ENCODE measurements at regions not wholly inside any gene's neighbourhood (a gene's known extent, or its start where the extent isn't known, plus 50 kb on each side); places are given as distances from the start of the nearest gene placed in this dataset.

DNA sequence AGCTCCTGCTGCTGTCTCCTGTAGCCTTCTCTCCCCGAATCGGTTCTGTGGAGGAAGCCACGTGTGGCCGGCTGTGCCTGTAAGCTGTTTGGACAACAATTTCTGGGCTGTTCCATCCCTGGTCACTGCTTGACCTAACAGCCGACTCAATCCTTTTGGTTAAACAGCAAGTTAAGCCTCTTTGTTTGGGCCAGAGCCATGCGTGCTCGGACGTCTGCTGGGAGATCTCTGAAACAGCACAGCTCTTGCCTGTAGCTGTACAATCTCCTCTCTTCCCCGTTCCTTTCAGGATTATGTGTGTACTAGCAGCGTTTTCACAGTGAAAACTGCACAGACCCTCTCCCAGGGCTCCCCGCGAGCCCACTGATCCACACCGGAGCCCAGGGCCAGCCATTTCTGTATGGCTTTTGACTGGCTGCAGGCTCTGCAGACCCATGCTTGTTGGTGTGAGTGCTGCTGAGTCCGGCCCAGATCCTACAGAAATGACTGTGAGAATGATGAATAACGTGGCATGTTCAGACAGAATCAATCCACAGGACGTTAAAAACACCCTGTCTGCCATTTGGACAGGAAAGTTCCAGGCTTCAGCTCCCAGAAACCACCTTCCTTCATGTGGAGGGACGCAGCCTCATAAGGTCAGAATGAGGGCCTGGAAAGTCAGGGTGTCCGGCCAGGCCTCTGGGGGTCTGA, 428.6 kb upstream of the ADARB2 start:
- Histone ChIP-seq H3K4me3 (no peak overlapping the region), H3K9me3 (no peaks in the 10 kb centered on the region), H3K27ac (no peak overlapping the region), H3K36me3 (no peaks in the 10 kb centered on the region), H3K4me1 (no peaks in the 10 kb centered on the region), H3K27me3 (no peaks in the 10 kb centered on the region)
- no peak for ATAC-seq
- TF ChIP-seq EP300 (IDR thresholded peaks at IDR 0.05) (no peak), POLR2A (IDR thresholded peaks at IDR 0.05) (no peak), POLR2AphosphoS5 (IDR thresholded peaks at IDR 0.05) (no peak)
- TF ChIP-seq, protein P1, sequence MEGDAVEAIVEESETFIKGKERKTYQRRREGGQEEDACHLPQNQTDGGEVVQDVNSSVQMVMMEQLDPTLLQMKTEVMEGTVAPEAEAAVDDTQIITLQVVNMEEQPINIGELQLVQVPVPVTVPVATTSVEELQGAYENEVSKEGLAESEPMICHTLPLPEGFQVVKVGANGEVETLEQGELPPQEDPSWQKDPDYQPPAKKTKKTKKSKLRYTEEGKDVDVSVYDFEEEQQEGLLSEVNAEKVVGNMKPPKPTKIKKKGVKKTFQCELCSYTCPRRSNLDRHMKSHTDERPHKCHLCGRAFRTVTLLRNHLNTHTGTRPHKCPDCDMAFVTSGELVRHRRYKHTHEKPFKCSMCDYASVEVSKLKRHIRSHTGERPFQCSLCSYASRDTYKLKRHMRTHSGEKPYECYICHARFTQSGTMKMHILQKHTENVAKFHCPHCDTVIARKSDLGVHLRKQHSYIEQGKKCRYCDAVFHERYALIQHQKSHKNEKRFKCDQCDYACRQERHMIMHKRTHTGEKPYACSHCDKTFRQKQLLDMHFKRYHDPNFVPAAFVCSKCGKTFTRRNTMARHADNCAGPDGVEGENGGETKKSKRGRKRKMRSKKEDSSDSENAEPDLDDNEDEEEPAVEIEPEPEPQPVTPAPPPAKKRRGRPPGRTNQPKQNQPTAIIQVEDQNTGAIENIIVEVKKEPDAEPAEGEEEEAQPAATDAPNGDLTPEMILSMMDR (IDR thresholded peaks at IDR 0.05) = no peak
- WGBS, 2 donors (ENCODE audit: low coverage in 1 of 2) = 28 to 50% methylated on average over 4 to 16 of the region's 18 CpGs

- no peak overlapping the region for H3K4me3 ChIP-seq
- no peaks in the 10 kb centered on the region for H3K36me3 ChIP-seq
- no peaks in the 10 kb centered on the region for H3K9me3 ChIP-seq
- WGBS, 2 donors (ENCODE audit: low coverage in 1 of 2) = 71 to 75% methylated on average over 4 of the region's 4 CpGs
- H3K27me3 ChIP-seq = peaks cover 18% of the 10 kb centered on the region
- no peak overlapping the region for H3K27ac ChIP-seq
- no peaks in the 10 kb centered on the region for H3K4me1 ChIP-seq
- ATAC-seq = no peak
- no peak for TF ChIP-seq POLR2AphosphoS5 (IDR thresholded peaks at IDR 0.05)
- no peak for TF ChIP-seq EP300 (IDR thresholded peaks at IDR 0.05)
- TF ChIP-seq, protein P1 (IDR thresholded peaks at IDR 0.05) = no peak
- TF ChIP-seq POLR2A (IDR thresholded peaks at IDR 0.05) = no peak
Observed at GRCh38 chr10:2150288-2150687, 413.0 kb upstream of the ADARB2 start.

DNA sequence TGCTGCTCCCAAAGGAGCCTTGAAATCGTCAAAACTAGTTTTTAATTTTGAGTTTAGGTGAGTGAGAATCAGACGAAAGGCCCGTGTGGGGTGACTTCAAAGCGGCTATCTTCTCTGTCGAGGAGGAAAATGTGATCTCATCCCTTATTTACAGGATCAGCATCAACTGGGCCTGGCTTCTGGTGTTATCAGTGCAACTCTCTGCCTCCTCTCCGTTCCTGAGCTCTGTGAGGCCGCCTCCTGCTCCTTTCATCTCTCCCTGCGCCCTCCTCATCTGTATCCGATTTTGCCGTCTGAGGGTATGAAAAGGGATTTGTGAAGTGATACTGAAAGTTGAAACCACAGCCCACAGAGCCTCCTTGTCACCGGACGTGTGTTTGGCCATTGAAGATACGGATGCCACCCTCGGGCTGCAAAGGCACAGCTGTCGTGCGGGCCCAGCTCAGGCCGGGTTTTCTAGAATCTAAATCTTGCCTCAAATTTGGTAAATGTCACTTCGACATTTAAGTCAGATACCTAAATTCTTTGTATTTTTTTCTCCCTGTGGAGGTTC, 408.7 kb upstream of the ADARB2 start:
- Histone ChIP-seq H3K9me3 (no peaks in the 10 kb centered on the region), H3K27ac (no peak overlapping the region), H3K4me1 (no peaks in the 10 kb centered on the region), H3K36me3 (no peaks in the 10 kb centered on the region), H3K27me3 (peaks cover 18% of the 10 kb centered on the region), H3K4me3 (no peak overlapping the region)
- ATAC-seq = no peak
- TF ChIP-seq EP300 (IDR thresholded peaks at IDR 0.05) (no peak), POLR2A (IDR thresholded peaks at IDR 0.05) (no peak), POLR2AphosphoS5 (IDR thresholded peaks at IDR 0.05) (no peak)
- TF ChIP-seq, protein P1 (IDR thresholded peaks at IDR 0.05) = no peak
- WGBS, 2 donors (ENCODE audit: low coverage in 1 of 2) = 55 to 61% methylated on average over 10 to 16 of the region's 18 CpGs

DNA sequence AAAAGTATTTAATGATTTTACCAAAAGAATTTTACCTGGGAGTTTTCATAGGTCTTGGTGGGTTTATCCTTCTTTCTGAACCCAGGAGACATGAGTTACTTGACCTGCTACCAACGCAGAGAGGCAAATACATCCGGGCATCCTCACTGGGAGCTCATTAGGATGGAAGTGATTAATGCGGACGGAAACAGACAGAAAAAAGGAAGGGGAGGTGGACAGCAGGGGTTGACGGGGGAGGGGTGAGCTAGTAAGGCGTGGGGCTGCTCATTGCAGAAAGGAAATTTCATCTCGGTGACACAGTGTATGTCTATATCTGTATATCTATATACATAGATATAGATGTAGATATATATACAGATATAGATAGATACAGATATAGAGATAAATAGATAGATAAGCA, 408.2 kb upstream of the ADARB2 start:
- ATAC-seq = no peak
- Histone ChIP-seq H3K4me3 (no peak overlapping the region), H3K27ac (no peak overlapping the region), H3K27me3 (peaks cover 18% of the 10 kb centered on the region), H3K4me1 (no peaks in the 10 kb centered on the region), H3K36me3 (no peaks in the 10 kb centered on the region), H3K9me3 (no peaks in the 10 kb centered on the region)
- 33 to 41% methylated on average over 7 of the region's 7 CpGs for WGBS, 2 donors (ENCODE audit: low coverage in 1 of 2)
- TF ChIP-seq, protein P1 (IDR thresholded peaks at IDR 0.05) = no peak
- no peak for TF ChIP-seq POLR2A (IDR thresholded peaks at IDR 0.05)
- TF ChIP-seq POLR2AphosphoS5 (IDR thresholded peaks at IDR 0.05) = no peak

- ATAC-seq = no peak
- no peaks in the 10 kb centered on the region for H3K36me3 ChIP-seq
- TF ChIP-seq EP300 (IDR thresholded peaks at IDR 0.05) = no peak
- TF ChIP-seq POLR2A (IDR thresholded peaks at IDR 0.05) = no peak
- TF ChIP-seq, protein P1 (IDR thresholded peaks at IDR 0.05) = no peak
- TF ChIP-seq POLR2AphosphoS5 (IDR thresholded peaks at IDR 0.05) = no peak
- WGBS, 2 donors (ENCODE audit: low coverage in 1 of 2) = 58 to 87% methylated on average over 3 to 4 of the region's 4 CpGs
- H3K4me3 ChIP-seq = no peak overlapping the region
- H3K27me3 ChIP-seq = peaks cover 18% of the 10 kb centered on the region
- no peaks in the 10 kb centered on the region for H3K9me3 ChIP-seq
- no peak overlapping the region for H3K27ac ChIP-seq
- H3K4me1 ChIP-seq = no peaks in the 10 kb centered on the region
Observed at GRCh38 chr10:2144584-2144983, 407.3 kb upstream of the ADARB2 start.
